Caco-2 (cell line): ENCODE measurements at regions not wholly inside any gene's neighbourhood (a gene's known extent, or its start where the extent isn't known, plus 50 kb on each side); places are given as distances from the start of the nearest gene placed in this dataset.

Experiments used
- BruUV-seq: library from RNA; stranded (reverse); fragments of 400-500 nt; replicated peaks from 2 replicates; lab custom pipeline; 2021; lab: Mats Ljungman, UMichigan
- CTCF ChIA-PET: fragments of 300-600 bp; sonication (Branson Sonifier 250); formaldehyde crosslinking; loops from one replicate; lab custom pipeline; 2022; ENCODE audit warnings: antibody characterized with exemption; lab: Charles Lee
- POLR2A ChIA-PET: fragments of 300-600 bp; sonication (Branson Sonifier 250); formaldehyde crosslinking; loops from one replicate; lab custom pipeline; 2022; ENCODE audit warnings: antibody characterized with exemption; lab: Charles Lee
- DNase-seq, 2 experiments: peaks; one replicate each; pipeline versions ENCODE4 v3.0.0 to v3.0.0-alpha.2; 2020 to 2022
- H3K27me3 ChIP-seq: replicated peaks from 2 replicates; pipeline ENCODE4 v1.6.0; 2011; ENCODE audit warnings: low read length; ENCODE audit not compliant: control insufficient read depth, insufficient read depth
- H3K36me3 ChIP-seq: 2 replicates; pipeline ENCODE4 v1.5.1; 2011; ENCODE audit warnings: low read length; ENCODE audit not compliant: control insufficient read depth, insufficient read depth
- H3K4me1 ChIP-seq: fragments of 250-450 bp; sonication (Bioruptor Pico); 2 replicates; pipeline ENCODE4 v1.5.1; 2020; ENCODE audit warnings: mild to moderate bottlenecking
- H3K4me3 ChIP-seq: 2 replicates; pipeline ENCODE4 v1.5.1; 2011; ENCODE audit warnings: low read depth, mild to moderate bottlenecking, control low read depth, low read length
- H3K9me3 ChIP-seq: fragments of 250-450 bp; sonication (Bioruptor Pico); 2 replicates; pipeline ENCODE4 v1.5.1; 2020; ENCODE audit warnings: mild to moderate bottlenecking, moderate library complexity
- H3K27ac Mint-ChIP-seq: one replicate; pipeline ENCODE4 v1.8.0; 2022; ENCODE audit warnings: mixed read lengths; ENCODE audit not compliant: unreplicated experiment
- H3K27me3 Mint-ChIP-seq: one replicate; pipeline ENCODE4 v1.8.0; 2022; ENCODE audit warnings: mixed read lengths; ENCODE audit not compliant: insufficient read depth, unreplicated experiment
- H3K36me3 Mint-ChIP-seq: one replicate; pipeline ENCODE4 v1.8.0; 2022; ENCODE audit warnings: mild to moderate bottlenecking, mixed read lengths; ENCODE audit not compliant: insufficient read depth, unreplicated experiment
- H3K4me1 Mint-ChIP-seq: one replicate; pipeline ENCODE4 v1.8.0; 2022; ENCODE audit warnings: low read depth, mixed read lengths; ENCODE audit not compliant: unreplicated experiment
- H3K4me3 Mint-ChIP-seq: one replicate; pipeline ENCODE4 v1.8.0; 2022; ENCODE audit warnings: mild to moderate bottlenecking, moderate library complexity, mixed read lengths; ENCODE audit not compliant: unreplicated experiment
- H3K9me3 Mint-ChIP-seq: one replicate; pipeline ENCODE4 v1.8.0; 2022; ENCODE audit warnings: mixed read lengths; ENCODE audit not compliant: unreplicated experiment
- intact Hi-C: fragments of 100-400 bp; cut with micrococcal nuclease; formaldehyde crosslinking; loops from one replicate; pipeline ENCODE4 v1.10.0; 2022; ENCODE audit not compliant: unreplicated experiment
- TF ChIP-seq, protein P1 (sequence below), 2 experiments: fragments of 200-600 bp in 1 of 2; IDR thresholded peaks; 1 replicate in 1 of 2; 2 replicates in 1 of 2; pipeline versions ENCODE4 v1.5.1 to v1.8.0; 2011 to 2022; ENCODE audit warnings: antibody characterized with exemption in 1 of 2, control low read depth in 1 of 2, inconsistent platforms in 1 of 2, low read depth in 1 of 2, low read length in 1 of 2, mild to moderate bottlenecking in 1 of 2, moderate library complexity in 1 of 2; ENCODE audit not compliant: insufficient read depth in 1 of 2, severe bottlenecking in 1 of 2, unreplicated experiment in 1 of 2

- POLR2A ChIA-PET: no interaction called here
Observed at GRCh38 chr2:150144546-150145298, 342.7 kb downstream of the RND3 start.

DNA sequence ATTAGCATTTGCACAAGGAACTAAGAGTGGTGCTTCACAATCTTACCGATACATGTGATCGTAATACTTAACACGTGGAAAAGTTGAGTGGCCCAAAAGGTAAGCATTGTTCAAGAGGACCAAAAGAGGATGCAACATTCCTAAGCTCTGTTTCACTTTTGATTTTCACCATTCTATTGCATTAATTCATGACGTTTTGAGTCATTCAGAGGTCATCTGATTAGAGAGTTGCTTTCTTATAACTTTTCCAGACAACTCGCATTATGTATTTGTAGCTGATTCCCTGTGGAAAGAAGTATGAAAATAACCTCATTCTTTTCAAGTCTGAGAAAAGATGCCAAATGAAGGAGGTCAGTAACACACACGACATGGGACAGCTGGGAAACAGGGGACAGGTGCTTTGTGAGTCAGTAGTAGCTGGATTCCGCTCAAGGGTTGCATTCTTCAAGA lies 344.4 kb downstream of the RND3 start:
- Mint-ChIP-seq H3K4me1 (peaks cover 7% of the 10 kb centered on the region), H3K9me3 (peaks cover 30% of the 10 kb centered on the region), H3K4me3 (no peak overlapping the region), H3K36me3 (peaks cover 6% of the 10 kb centered on the region), H3K27ac (no peak overlapping the region), H3K27me3 (no peaks in the 10 kb centered on the region)
- TF ChIP-seq, protein P1, sequence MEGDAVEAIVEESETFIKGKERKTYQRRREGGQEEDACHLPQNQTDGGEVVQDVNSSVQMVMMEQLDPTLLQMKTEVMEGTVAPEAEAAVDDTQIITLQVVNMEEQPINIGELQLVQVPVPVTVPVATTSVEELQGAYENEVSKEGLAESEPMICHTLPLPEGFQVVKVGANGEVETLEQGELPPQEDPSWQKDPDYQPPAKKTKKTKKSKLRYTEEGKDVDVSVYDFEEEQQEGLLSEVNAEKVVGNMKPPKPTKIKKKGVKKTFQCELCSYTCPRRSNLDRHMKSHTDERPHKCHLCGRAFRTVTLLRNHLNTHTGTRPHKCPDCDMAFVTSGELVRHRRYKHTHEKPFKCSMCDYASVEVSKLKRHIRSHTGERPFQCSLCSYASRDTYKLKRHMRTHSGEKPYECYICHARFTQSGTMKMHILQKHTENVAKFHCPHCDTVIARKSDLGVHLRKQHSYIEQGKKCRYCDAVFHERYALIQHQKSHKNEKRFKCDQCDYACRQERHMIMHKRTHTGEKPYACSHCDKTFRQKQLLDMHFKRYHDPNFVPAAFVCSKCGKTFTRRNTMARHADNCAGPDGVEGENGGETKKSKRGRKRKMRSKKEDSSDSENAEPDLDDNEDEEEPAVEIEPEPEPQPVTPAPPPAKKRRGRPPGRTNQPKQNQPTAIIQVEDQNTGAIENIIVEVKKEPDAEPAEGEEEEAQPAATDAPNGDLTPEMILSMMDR (IDR thresholded peaks at IDR 0.05; ENCODE audit: insufficient read depth in 1 of 2, low read depth in 1 of 2, low read length in 1 of 2, severe bottlenecking in 1 of 2, unreplicated experiment in 1 of 2): no peak
- ChIA-PET POLR2A (no interaction called here), CTCF (no interaction called here)
- H3K4me1 ChIP-seq: no peaks in the 10 kb centered on the region
- no peaks in the 10 kb centered on the region for H3K27me3 ChIP-seq
- intact Hi-C loops: no loop called here
- no peak for DNase-seq
- H3K9me3 ChIP-seq: peaks cover 25% of the 10 kb centered on the region
- H3K4me3 ChIP-seq: no peak overlapping the region
- H3K36me3 ChIP-seq: no peaks in the 10 kb centered on the region
- BruUV-seq: no TSS peak

More at GRCh38 chr2:150144546-150145298, 342.7 kb downstream of the RND3 start:
- H3K27me3 ChIP-seq: no peaks in the 10 kb centered on the region
- DNase-seq: no peak
- no peak overlapping the region for H3K27ac Mint-ChIP-seq
- no peaks in the 10 kb centered on the region for H3K4me1 ChIP-seq
- intact Hi-C loops: no loop called here
- no peaks in the 10 kb centered on the region for H3K27me3 Mint-ChIP-seq
- H3K9me3 Mint-ChIP-seq: peaks cover 42% of the 10 kb centered on the region
- peaks cover 6% of the 10 kb centered on the region for H3K36me3 Mint-ChIP-seq
- H3K4me3 Mint-ChIP-seq: no peak overlapping the region
- H3K4me3 ChIP-seq: no peak overlapping the region
- H3K36me3 ChIP-seq: no peaks in the 10 kb centered on the region
- peaks cover 7% of the 10 kb centered on the region for H3K4me1 Mint-ChIP-seq
- BruUV-seq: no TSS peak
- TF ChIP-seq, protein P1 (IDR thresholded peaks at IDR 0.05; ENCODE audit: insufficient read depth in 1 of 2, low read depth in 1 of 2, low read length in 1 of 2, severe bottlenecking in 1 of 2, unreplicated experiment in 1 of 2): no peak
- CTCF ChIA-PET: no interaction called here
- peaks cover 25% of the 10 kb centered on the region for H3K9me3 ChIP-seq

DNA sequence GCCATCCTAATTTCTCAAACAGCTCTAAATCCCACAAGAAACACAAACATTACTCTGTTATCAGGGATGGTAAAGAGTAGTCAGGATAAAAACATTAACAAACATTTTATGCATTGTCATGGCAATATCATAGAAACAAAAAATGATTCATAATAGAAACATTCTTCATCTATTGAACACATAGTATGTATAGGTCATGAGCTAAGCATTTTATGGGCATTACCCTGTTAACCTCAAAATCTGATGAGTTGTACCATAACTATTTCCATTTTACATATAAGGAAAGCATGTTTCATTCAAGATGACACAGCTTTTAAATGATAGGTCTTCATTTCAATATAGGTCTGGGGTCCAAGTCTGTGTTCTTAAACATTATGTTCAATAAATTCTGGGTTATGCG lies 344.9 kb downstream of the RND3 start:
- Histone ChIP-seq H3K4me1 (no peaks in the 10 kb centered on the region), H3K4me3 (no peak overlapping the region), H3K27me3 (no peaks in the 10 kb centered on the region), H3K36me3 (no peaks in the 10 kb centered on the region), H3K9me3 (peaks cover 22% of the 10 kb centered on the region)
- ChIA-PET POLR2A (no interaction called here), CTCF (no interaction called here)
- Mint-ChIP-seq H3K36me3 (peaks cover 6% of the 10 kb centered on the region), H3K27ac (no peak overlapping the region), H3K9me3 (peaks cover 25% of the 10 kb centered on the region), H3K4me1 (peaks cover 7% of the 10 kb centered on the region), H3K27me3 (no peaks in the 10 kb centered on the region), H3K4me3 (no peak overlapping the region)
- TF ChIP-seq, protein P1 (IDR thresholded peaks at IDR 0.05; ENCODE audit: insufficient read depth in 1 of 2, low read depth in 1 of 2, low read length in 1 of 2, severe bottlenecking in 1 of 2, unreplicated experiment in 1 of 2): no peak
- DNase-seq: no peak
- no TSS peak for BruUV-seq
- intact Hi-C loops: no loop called here
